A549 (cell line): ENCODE measurements at regions not wholly inside any gene's neighbourhood (a gene's known extent, or its start where the extent isn't known, plus 50 kb on each side); places are given as distances from the start of the nearest gene placed in this dataset.

Experiments
- ATAC-seq, 2 experiments: fragments of 200-7000 bp in 1 of 2; fragments of >200 bp in 1 of 2; cut with Nextera tagmentation in 1 of 2; cut with Tn5 transposase in 1 of 2; 3 replicates each; pipeline versions ENCODE4 v1.8.0 to v1.9.1; 2018 to 2020; ENCODE audit warnings: mild to moderate bottlenecking in 1 of 2, moderate library complexity in 1 of 2
- CTCF ChIA-PET: fragments of 300-600 bp; sonication (Branson Sonifier 250); formaldehyde crosslinking; extraction: SDS; loops from one replicate; lab custom pipeline; 2021; ENCODE audit warnings: antibody characterized with exemption, inconsistent platforms; lab: Yijun Ruan, JAX
- POLR2A ChIA-PET: fragments of 350-600 bp; formaldehyde crosslinking; extraction: SDS; loops from one replicate; lab custom pipeline; 2021; ENCODE audit warnings: antibody characterized with exemption, inconsistent platforms; lab: Yijun Ruan, JAX
- DNase-seq, 2 experiments: peaks; one replicate each; pipeline versions ENCODE4 v3.0.0 to v3.0.0-alpha.2; 2011 to 2016; ENCODE audit warnings: low read depth in 1 of 2, low spot score in 1 of 2
- FAIRE-seq: peaks from 2 replicates; lab custom pipeline; 2011; peaks lifted over from hg19 to GRCh38; lab: Jason Lieb, UNC
- H3K27ac ChIP-seq, 2 experiments: fragments of >200 bp; sonication (Bioruptor Twin); formaldehyde crosslinking; 3 replicates each; pipeline ENCODE4 v1.5.1; 2016 to 2017
- H3K4me1 ChIP-seq: fragments of >200 bp; sonication (Bioruptor Twin); formaldehyde crosslinking; 3 replicates; pipeline ENCODE4 v1.6.1; 2016
- H3K4me2 ChIP-seq: fragments of >200 bp; sonication (Bioruptor Twin); formaldehyde crosslinking; 3 replicates; pipeline ENCODE4 v1.6.1; 2016
- H3K4me3 ChIP-seq: fragments of >200 bp; sonication (Bioruptor Twin); formaldehyde crosslinking; 3 replicates; pipeline ENCODE4 v1.5.1; 2016
- H3K9me3 ChIP-seq: fragments of >200 bp; sonication (Bioruptor Twin); formaldehyde crosslinking; 3 replicates; pipeline ENCODE4 v1.6.1; 2016
- BHLHE40 ChIP-seq: IDR thresholded peaks from 2 replicates; pipeline ENCODE4 v1.6.1; 2012; ENCODE audit warnings: low read depth, low read length, inconsistent platforms
- EHMT2 ChIP-seq: fragments of 200-600 bp; sonication (generic); IDR thresholded peaks from 2 replicates; pipeline ENCODE4 v1.6.1; 2016; ENCODE audit warnings: antibody characterized with exemption, low read depth, mild to moderate bottlenecking, moderate library complexity
- EP300 ChIP-seq, 2 experiments: fragments of >200 bp; sonication (Bioruptor Twin); formaldehyde crosslinking; IDR thresholded peaks; 2 replicates in 1 of 2; 3 replicates in 1 of 2; pipeline ENCODE4 v1.6.1; 2016 to 2017
- ESRRA ChIP-seq: fragments of 150-350 bp; IDR thresholded peaks from 2 replicates; pipeline ENCODE4 v1.6.1; 2014; ENCODE audit warnings: mild to moderate bottlenecking, low read length, borderline replicate concordance
- FOSL2 ChIP-seq, 2 experiments: fragments of 450-650 bp in 1 of 2; fragments of >200 bp in 1 of 2; sonication (Bioruptor Twin) in 1 of 2; formaldehyde crosslinking; IDR thresholded peaks; 2 replicates each; pipeline versions ENCODE4 v1.5.0 to v1.6.1; 2016 to 2020; ENCODE audit warnings: mild to moderate bottlenecking in 1 of 2, moderate library complexity in 1 of 2
- GATA3 ChIP-seq: IDR thresholded peaks from 2 replicates; pipeline ENCODE4 v1.6.1; 2012; ENCODE audit warnings: borderline replicate concordance
- HDAC2 ChIP-seq: fragments of 200-600 bp; sonication (generic); IDR thresholded peaks from 2 replicates; pipeline ENCODE4 v1.6.1; 2016
- JUN ChIP-seq, 2 experiments: fragments of >200 bp; sonication (Bioruptor Twin); formaldehyde crosslinking; IDR thresholded peaks; 2 replicates in 1 of 2; 3 replicates in 1 of 2; pipeline ENCODE4 v1.6.1; 2016 to 2017
- KDM5A ChIP-seq: fragments of 200-600 bp; sonication (generic); IDR thresholded peaks from 2 replicates; pipeline ENCODE4 v1.6.1; 2016; ENCODE audit warnings: antibody characterized with exemption, mild to moderate bottlenecking
- MAFK ChIP-seq: fragments of 450-650 bp; IDR thresholded peaks from 2 replicates; pipeline ENCODE4 v1.6.1; 2014; ENCODE audit not compliant: partially characterized antibody
- MAZ ChIP-seq: fragments of 150-350 bp; IDR thresholded peaks from 2 replicates; pipeline ENCODE4 v1.6.1; 2014; ENCODE audit warnings: antibody characterized with exemption, low read depth, low read length, borderline replicate concordance
- MYC ChIP-seq: IDR thresholded peaks from 2 replicates; pipeline ENCODE4 v1.6.1; 2012; ENCODE audit warnings: mild to moderate bottlenecking, inconsistent platforms, low read length, improper control_type of control experiment, borderline replicate concordance
- REST ChIP-seq: fragments of 200-600 bp; sonication (generic); IDR thresholded peaks from 2 replicates; pipeline ENCODE4 v1.6.1; 2016; ENCODE audit warnings: antibody characterized with exemption, mild to moderate bottlenecking, moderate library complexity
- RNF2 ChIP-seq: fragments of 200-600 bp; sonication (generic); IDR thresholded peaks from 2 replicates; pipeline ENCODE4 v1.6.1; 2016; ENCODE audit warnings: low read depth, mild to moderate bottlenecking, antibody characterized with exemption, moderate library complexity, borderline replicate concordance
- SREBF2 ChIP-seq: fragments of 450-650 bp; IDR thresholded peaks from 2 replicates; pipeline ENCODE4 v1.6.1; 2014; ENCODE audit warnings: mild to moderate bottlenecking, moderate library complexity
- TFCP2L1 ChIP-seq: fragments of 250-450 bp; sonication (Bioruptor Pico); IDR thresholded peaks from 2 replicates; pipeline ENCODE4 v1.5.0; 2021; ENCODE audit warnings: mild to moderate bottlenecking
- WGBS: methylation state at CpG from one replicate; pipeline ENCODE4 v1.1.6; 2017; ENCODE audit errors: missing lambda C conversion rate; 5-methylcytosine and 5-hydroxymethylcytosine counted together
- TF ChIP-seq, protein P1 (sequence below): fragments of >200 bp; sonication (Bioruptor Twin); formaldehyde crosslinking; IDR thresholded peaks from 3 replicates; pipeline ENCODE4 v1.6.1; 2016
- TF ChIP-seq, protein P2 (sequence below): IDR thresholded peaks from 2 replicates; pipeline ENCODE4 v1.6.1; 2012; ENCODE audit warnings: low read depth, borderline replicate concordance

- ChIA-PET CTCF (no interaction called here), POLR2A (no interaction called here)
- H3K4me1 ChIP-seq = peaks cover 39% of the 10 kb centered on the region
- peak overlapping the region; percentile 74 for H3K4me2 ChIP-seq
- no peak overlapping the region for H3K4me3 ChIP-seq
- no peak for FAIRE-seq
- peak overlapping the region in 1 of 2 experiments; percentile 72; a peak in 3 of 6 replicates for H3K27ac ChIP-seq
- TF ChIP-seq MAFK = peak; percentile 71
- no peak for TF ChIP-seq MYC
- no peaks in the 10 kb centered on the region for H3K9me3 ChIP-seq
- ATAC-seq = peak in 1 of 2 experiments; percentile 63; a peak in 3 of 6 replicates
- DNase-seq = no peak
These were observed 94.1 kb downstream of the COX18 start for GRCh38 chr4:72975488-72975784.

- ATAC-seq = peak; percentile 84 to 89
These were observed 94.6 kb downstream of the COX18 start for GRCh38 chr4:72974694-72975487.

GRCh38 chr4:72971572-72971971, 97.9 kb downstream of the COX18 start:
- ChIA-PET CTCF (interaction anchor here (1.5 kb wide), 1 partner anchor 269 kb away, joined by 3 read pairs; no protein-coding TSS in a partner anchor), POLR2A (no interaction called here)
- WGBS = 36% methylated on average over 3 of the region's 3 CpGs
- H3K27ac ChIP-seq = peak overlapping the region; percentile 45 to 49; a peak in 5 of 6 replicates
- no peak for FAIRE-seq
- H3K4me3 ChIP-seq = no peak overlapping the region
- peaks cover 39% of the 10 kb centered on the region for H3K4me1 ChIP-seq
- H3K4me2 ChIP-seq = peak overlapping the region; percentile 53
- DNase-seq = peak in 1 of 2 experiments; percentile 58
- TF ChIP-seq BHLHE40 (no peak), EHMT2 (no peak), TFCP2L1 (no peak), RNF2 (no peak), MAZ (no peak), GATA3 (peak; percentile 25; the same call in 1 of the 2 replicates), FOSL2 (IDR thresholded peaks at IDR 0.05) (no peak), FOSL2 (CRISPR knock-in tag; IDR thresholded peaks at IDR 0.05) (peak; percentile 75), EP300 (IDR thresholded peaks at IDR 0.05) (no peak)
- TF ChIP-seq, protein P1, sequence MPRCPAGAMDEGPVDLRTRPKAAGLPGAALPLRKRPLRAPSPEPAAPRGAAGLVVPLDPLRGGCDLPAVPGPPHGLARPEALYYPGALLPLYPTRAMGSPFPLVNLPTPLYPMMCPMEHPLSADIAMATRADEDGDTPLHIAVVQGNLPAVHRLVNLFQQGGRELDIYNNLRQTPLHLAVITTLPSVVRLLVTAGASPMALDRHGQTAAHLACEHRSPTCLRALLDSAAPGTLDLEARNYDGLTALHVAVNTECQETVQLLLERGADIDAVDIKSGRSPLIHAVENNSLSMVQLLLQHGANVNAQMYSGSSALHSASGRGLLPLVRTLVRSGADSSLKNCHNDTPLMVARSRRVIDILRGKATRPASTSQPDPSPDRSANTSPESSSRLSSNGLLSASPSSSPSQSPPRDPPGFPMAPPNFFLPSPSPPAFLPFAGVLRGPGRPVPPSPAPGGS = no peak
- no peaks in the 10 kb centered on the region for H3K9me3 ChIP-seq
- ATAC-seq = peak; percentile 90 to 92; a peak in 5 of 6 replicates

More at GRCh38 chr4:72974694-72975487, 94.6 kb downstream of the COX18 start:
- ChIA-PET CTCF (interaction anchor here (1.2 kb wide), 1 partner anchor 46 kb away, joined by 4 read pairs; no protein-coding TSS in a partner anchor), POLR2A (no interaction called here)
- Histone ChIP-seq H3K4me2 (peak overlapping the region; percentile 74), H3K4me1 (peaks cover 39% of the 10 kb centered on the region), H3K9me3 (no peaks in the 10 kb centered on the region), H3K27ac (peak overlapping the region; percentile 72 to 79), H3K4me3 (no peak overlapping the region)
- 3% methylated on average over 8 of the region's 8 CpGs for WGBS
- no peak for FAIRE-seq
- TF ChIP-seq HDAC2 (no peak), GATA3 (peak; percentile 15; the same call in 1 of the 2 replicates), ESRRA (no peak)
- DNase-seq = peak in 1 of 2 experiments; percentile 55

- no peak for TF ChIP-seq REST
- TF ChIP-seq KDM5A = no peak
- no peak for TF ChIP-seq SREBF2
- no peak for TF ChIP-seq JUN (IDR thresholded peaks at IDR 0.05)
- TF ChIP-seq, protein P2, sequence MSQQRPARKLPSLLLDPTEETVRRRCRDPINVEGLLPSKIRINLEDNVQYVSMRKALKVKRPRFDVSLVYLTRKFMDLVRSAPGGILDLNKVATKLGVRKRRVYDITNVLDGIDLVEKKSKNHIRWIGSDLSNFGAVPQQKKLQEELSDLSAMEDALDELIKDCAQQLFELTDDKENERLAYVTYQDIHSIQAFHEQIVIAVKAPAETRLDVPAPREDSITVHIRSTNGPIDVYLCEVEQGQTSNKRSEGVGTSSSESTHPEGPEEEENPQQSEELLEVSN = no peak
- Histone ChIP-seq H3K4me1 (peaks cover 35% of the 10 kb centered on the region), H3K4me2 (peak overlapping the region; percentile 53; the same call in 1 of the 3 replicates), H3K27ac (peak overlapping the region; percentile 45 to 49; a peak in 4 of 6 replicates), H3K4me3 (no peak overlapping the region), H3K9me3 (no peaks in the 10 kb centered on the region)
- ATAC-seq = no peak
- no peak for DNase-seq
- no peak for FAIRE-seq
- 96% methylated on average over 2 of the region's 2 CpGs for WGBS
- ChIA-PET POLR2A (no interaction called here), CTCF (interaction anchor here (1.5 kb wide), 1 partner anchor 268 kb away, joined by 3 read pairs; no protein-coding TSS in a partner anchor)
These were observed 98.8 kb downstream of the COX18 start for GRCh38 chr4:72970756-72971155.
